HepG2 (cell line): ENCODE measurements at regions not wholly inside any gene's neighbourhood (a gene's known extent, or its start where the extent isn't known, plus 50 kb on each side); places are given as distances from the start of the nearest gene placed in this dataset.

ENCODE experiments used
- CBX2 ChIP-seq, 2 experiments: fragments of 200-600 bp in 1 of 2; sonication (generic); formaldehyde crosslinking in 1 of 2; IDR thresholded peaks; 2 replicates each; pipeline versions ENCODE4 v1.7.0 to v1.8.1; 2018 to 2022; ENCODE audit warnings: low read depth in 2 of 2, low read length in 1 of 2, mild to moderate bottlenecking in 1 of 2, missing genetic modification reagents in 1 of 2
- EP300 ChIP-seq, 3 experiments: sonication (generic) in 1 of 3; formaldehyde crosslinking in 1 of 3; IDR thresholded peaks; 2 replicates each; pipeline versions ENCODE4 v1.5.1 to v1.6.1; 2011 to 2020; ENCODE audit warnings: low read depth in 2 of 3, low read length in 2 of 3, borderline replicate concordance in 1 of 3, improper control_type of control experiment in 1 of 3, mild to moderate bottlenecking in 1 of 3, missing genetic modification reagents in 1 of 3, moderate library complexity in 1 of 3
- EZH2 ChIP-seq: conservative IDR thresholded peaks from 2 replicates; pipeline ENCODE4 v1.6.1; 2012; ENCODE audit warnings: mild to moderate bottlenecking, low read depth, low read length, moderate library complexity
- RFX5 ChIP-seq: IDR thresholded peaks from 2 replicates; pipeline ENCODE4 v1.6.1; 2011; ENCODE audit warnings: low read depth, low read length, improper control_type of control experiment
- SRSF1 ChIP-seq: fragments of 200-400 bp; formaldehyde crosslinking; optimal IDR thresholded peaks from 2 replicates; pipeline ENCODE3; 2017; ENCODE audit warnings: mild to moderate bottlenecking, low read depth, low read length, moderate library complexity
- ZNF660 ChIP-seq: sonication (generic); formaldehyde crosslinking; IDR thresholded peaks from 2 replicates; pipeline ENCODE4 v1.5.1; 2020; ENCODE audit warnings: mild to moderate bottlenecking, low read depth, missing genetic modification reagents, borderline replicate concordance
- TF ChIP-seq, protein P1 (sequence below): sonication (generic); formaldehyde crosslinking; IDR thresholded peaks from 2 replicates; pipeline ENCODE4 v1.8.1; 2022; ENCODE audit warnings: low read depth, mild to moderate bottlenecking, missing genetic modification reagents
- TF ChIP-seq, protein P2 (sequence below): sonication (generic); formaldehyde crosslinking; IDR thresholded peaks from 2 replicates; pipeline ENCODE4 v1.5.1; 2020; ENCODE audit warnings: mild to moderate bottlenecking, missing genetic modification reagents, borderline replicate concordance
- TF ChIP-seq, protein P3 (sequence below): sonication (generic); formaldehyde crosslinking; IDR thresholded peaks from 2 replicates; pipeline ENCODE4 v1.5.0; 2020; ENCODE audit warnings: mild to moderate bottlenecking, missing genetic modification reagents, moderate library complexity

DNA sequence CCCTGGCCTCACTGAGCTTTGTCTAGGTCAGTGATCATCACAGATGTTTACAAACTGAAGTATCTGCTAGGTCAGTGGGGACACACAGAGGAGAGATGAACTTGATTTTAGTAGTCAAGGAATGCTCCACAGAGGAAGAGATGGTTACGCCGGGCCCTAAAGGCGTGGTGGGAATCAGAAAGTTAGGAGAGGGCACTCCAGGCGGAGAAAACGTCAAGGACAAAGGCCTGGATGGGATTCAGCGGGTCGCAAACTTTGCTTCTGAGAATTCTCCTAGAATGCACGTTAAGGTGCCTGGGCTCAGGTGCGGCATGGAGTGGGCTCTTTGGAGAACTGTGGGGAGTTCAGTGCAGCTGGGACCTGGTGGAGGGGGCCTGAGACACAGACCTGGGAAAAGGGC lies 78.8 kb downstream of the TMEM17 start:
- TF ChIP-seq ZNF660 (CRISPR knock-in tag) (no peak), EP300 (IDR thresholded peaks at IDR 0.05; ENCODE audit: low read depth in 2 of 2, low read length in 2 of 2) (no peak), EP300 (CRISPR knock-in tag; IDR thresholded peaks at IDR 0.05; ENCODE audit: borderline replicate concordance) (no peak), RFX5 (no peak), SRSF1 (no peak), CBX2 (IDR thresholded peaks at IDR 0.05; ENCODE audit: low read depth, low read length) (no peak), CBX2 (CRISPR knock-in tag; IDR thresholded peaks at IDR 0.05; ENCODE audit: low read depth) (no peak), EZH2 (no peak)
- TF ChIP-seq, protein P1, sequence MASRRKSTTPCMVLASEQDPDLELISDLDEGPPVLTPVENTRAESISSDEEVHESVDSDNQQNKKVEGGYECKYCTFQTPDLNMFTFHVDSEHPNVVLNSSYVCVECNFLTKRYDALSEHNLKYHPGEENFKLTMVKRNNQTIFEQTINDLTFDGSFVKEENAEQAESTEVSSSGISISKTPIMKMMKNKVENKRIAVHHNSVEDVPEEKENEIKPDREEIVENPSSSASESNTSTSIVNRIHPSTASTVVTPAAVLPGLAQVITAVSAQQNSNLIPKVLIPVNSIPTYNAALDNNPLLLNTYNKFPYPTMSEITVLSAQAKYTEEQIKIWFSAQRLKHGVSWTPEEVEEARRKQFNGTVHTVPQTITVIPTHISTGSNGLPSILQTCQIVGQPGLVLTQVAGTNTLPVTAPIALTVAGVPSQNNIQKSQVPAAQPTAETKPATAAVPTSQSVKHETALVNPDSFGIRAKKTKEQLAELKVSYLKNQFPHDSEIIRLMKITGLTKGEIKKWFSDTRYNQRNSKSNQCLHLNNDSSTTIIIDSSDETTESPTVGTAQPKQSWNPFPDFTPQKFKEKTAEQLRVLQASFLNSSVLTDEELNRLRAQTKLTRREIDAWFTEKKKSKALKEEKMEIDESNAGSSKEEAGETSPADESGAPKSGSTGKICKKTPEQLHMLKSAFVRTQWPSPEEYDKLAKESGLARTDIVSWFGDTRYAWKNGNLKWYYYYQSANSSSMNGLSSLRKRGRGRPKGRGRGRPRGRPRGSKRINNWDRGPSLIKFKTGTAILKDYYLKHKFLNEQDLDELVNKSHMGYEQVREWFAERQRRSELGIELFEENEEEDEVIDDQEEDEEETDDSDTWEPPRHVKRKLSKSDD (CRISPR knock-in tag) = no peak
- TF ChIP-seq, protein P2, sequence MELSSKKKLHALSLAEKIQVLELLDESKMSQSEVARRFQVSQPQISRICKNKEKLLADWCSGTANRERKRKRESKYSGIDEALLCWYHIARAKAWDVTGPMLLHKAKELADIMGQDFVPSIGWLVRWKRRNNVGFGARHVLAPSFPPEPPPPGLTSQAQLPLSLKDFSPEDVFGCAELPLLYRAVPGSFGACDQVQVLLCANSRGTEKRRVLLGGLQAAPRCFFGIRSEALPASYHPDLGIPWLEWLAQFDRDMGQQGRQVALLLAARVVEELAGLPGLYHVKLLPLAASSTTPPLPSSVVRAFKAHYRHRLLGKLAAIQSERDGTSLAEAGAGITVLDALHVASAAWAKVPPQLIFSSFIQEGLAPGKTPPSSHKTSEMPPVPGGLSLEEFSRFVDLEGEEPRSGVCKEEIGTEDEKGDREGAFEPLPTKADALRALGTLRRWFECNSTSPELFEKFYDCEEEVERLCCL (CRISPR knock-in tag) = no peak
- TF ChIP-seq, protein P3, sequence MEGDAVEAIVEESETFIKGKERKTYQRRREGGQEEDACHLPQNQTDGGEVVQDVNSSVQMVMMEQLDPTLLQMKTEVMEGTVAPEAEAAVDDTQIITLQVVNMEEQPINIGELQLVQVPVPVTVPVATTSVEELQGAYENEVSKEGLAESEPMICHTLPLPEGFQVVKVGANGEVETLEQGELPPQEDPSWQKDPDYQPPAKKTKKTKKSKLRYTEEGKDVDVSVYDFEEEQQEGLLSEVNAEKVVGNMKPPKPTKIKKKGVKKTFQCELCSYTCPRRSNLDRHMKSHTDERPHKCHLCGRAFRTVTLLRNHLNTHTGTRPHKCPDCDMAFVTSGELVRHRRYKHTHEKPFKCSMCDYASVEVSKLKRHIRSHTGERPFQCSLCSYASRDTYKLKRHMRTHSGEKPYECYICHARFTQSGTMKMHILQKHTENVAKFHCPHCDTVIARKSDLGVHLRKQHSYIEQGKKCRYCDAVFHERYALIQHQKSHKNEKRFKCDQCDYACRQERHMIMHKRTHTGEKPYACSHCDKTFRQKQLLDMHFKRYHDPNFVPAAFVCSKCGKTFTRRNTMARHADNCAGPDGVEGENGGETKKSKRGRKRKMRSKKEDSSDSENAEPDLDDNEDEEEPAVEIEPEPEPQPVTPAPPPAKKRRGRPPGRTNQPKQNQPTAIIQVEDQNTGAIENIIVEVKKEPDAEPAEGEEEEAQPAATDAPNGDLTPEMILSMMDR = no peak
